ENCODE measurements at regions not wholly inside any gene's neighbourhood (a gene's known extent, or its start where the extent isn't known, plus 50 kb on each side); places are given as distances from the start of the nearest gene placed in this dataset.

GRCh38 chr10:36583690-36584089 is 541.7 kb upstream of the ANKRD30A start:
- no peak overlapping the region for H2BK20ac ChIP-seq (ENCODE audit: low read length)
- H2BK15ac ChIP-seq (ENCODE audit: low read length), result no peak overlapping the region
- H3K27ac ChIP-seq (ENCODE audit: low read depth, low read length), result no peak overlapping the region
- ChIA-PET POLR2A (ENCODE audit: partially characterized antibody) (no interaction called here), CTCF (ENCODE audit: partially characterized antibody) (no interaction called here)
- H3K23me2 ChIP-seq (ENCODE audit: low read depth, low read length), result no peaks in the 10 kb centered on the region
- TF ChIP-seq ATF2 (IDR thresholded peaks at IDR 0.05; ENCODE audit: low read length) (no peak), SUZ12 (IDR thresholded peaks at IDR 0.05; ENCODE audit: low read length) (no peak), GTF2F1 (IDR thresholded peaks at IDR 0.05; ENCODE audit: borderline replicate concordance, low read depth, low read length) (no peak)
- no peak overlapping the region for H4K91ac ChIP-seq (replicated peaks; ENCODE audit: insufficient read length, low read length)
- H3K56ac ChIP-seq (replicated peaks; ENCODE audit: insufficient read length, low read depth, low read length), result no peak overlapping the region
- no peak overlapping the region for H3K4ac ChIP-seq (replicated peaks; ENCODE audit: insufficient read length, low read depth, low read length)
- no peaks in the 10 kb centered on the region for H3K36me3 ChIP-seq (ENCODE audit: control insufficient read depth in 2 of 4, insufficient read depth in 4 of 4, low read length in 3 of 4)
- no peak overlapping the region for H2AFZ ChIP-seq (ENCODE audit: low read length)
- no peak overlapping the region for H4K5ac ChIP-seq (ENCODE audit: insufficient read length, low read depth, low read length)
- H2BK12ac ChIP-seq (ENCODE audit: low read depth, low read length), result no peak overlapping the region
- H4K8ac ChIP-seq (ENCODE audit: extremely low read depth, insufficient read depth, low read length), result no peak overlapping the region
- no peak overlapping the region for H3K4me2 ChIP-seq (ENCODE audit: insufficient read depth in 1 of 2, low read depth in 2 of 2, low read length in 2 of 2)
- H2BK5ac ChIP-seq (ENCODE audit: low read depth, low read length), result no peak overlapping the region
- no peaks in the 10 kb centered on the region for H4K20me1 ChIP-seq (replicated peaks in 1 of 2; ENCODE audit: control insufficient read depth in 1 of 2, insufficient read depth in 2 of 2, low read length in 2 of 2)
- DNase-seq (ENCODE audit: low read depth in 1 of 2, low spot score in 2 of 2) (no peak), FAIRE-seq (no peak)
- H3K27me3 ChIP-seq (replicated peaks in 1 of 4; ENCODE audit: control insufficient read depth in 3 of 4, extremely low read depth in 1 of 4, insufficient read depth in 3 of 4, low read length in 3 of 4), result no peaks in the 10 kb centered on the region
- no peak overlapping the region for H3K9ac ChIP-seq (replicated peaks in 1 of 4; ENCODE audit: extremely low read depth in 1 of 4, low read depth in 3 of 4, low read length in 3 of 4)
- no peak overlapping the region for H3K4me3 ChIP-seq (ENCODE audit: extremely low read depth in 1 of 4, insufficient read depth in 2 of 4, low read depth in 3 of 4, low read length in 4 of 4)
- no peak overlapping the region for H3K23ac ChIP-seq (ENCODE audit: insufficient read length)
- no peaks in the 10 kb centered on the region for H3K9me3 ChIP-seq (ENCODE audit: insufficient read depth in 2 of 2, low read depth in 1 of 2, low read length in 1 of 2)
- no peaks in the 10 kb centered on the region for H3K4me1 ChIP-seq (replicated peaks in 1 of 4; ENCODE audit: control insufficient read depth in 3 of 4, insufficient read depth in 4 of 4, low read length in 3 of 4)
- H3K18ac ChIP-seq (ENCODE audit: extremely low read depth, low read length), result no peak overlapping the region
- H3K79me1 ChIP-seq (ENCODE audit: low read depth, low read length), result no peaks in the 10 kb centered on the region
- no peak overlapping the region for H3K14ac ChIP-seq (ENCODE audit: insufficient read length)
- no peaks in the 10 kb centered on the region for H3K79me2 ChIP-seq (ENCODE audit: control insufficient read depth in 1 of 2, insufficient read depth in 2 of 2, low read length in 2 of 2)
- no peak overlapping the region for H2AK5ac ChIP-seq (ENCODE audit: low read depth, low read length)
- no peak overlapping the region for H2BK120ac ChIP-seq (replicated peaks; ENCODE audit: low read depth, low read length)
